ENCODE measurements at regions not wholly inside any gene's neighbourhood (a gene's known extent, or its start where the extent isn't known, plus 50 kb on each side); places are given as distances from the start of the nearest gene placed in this dataset.

DNA sequence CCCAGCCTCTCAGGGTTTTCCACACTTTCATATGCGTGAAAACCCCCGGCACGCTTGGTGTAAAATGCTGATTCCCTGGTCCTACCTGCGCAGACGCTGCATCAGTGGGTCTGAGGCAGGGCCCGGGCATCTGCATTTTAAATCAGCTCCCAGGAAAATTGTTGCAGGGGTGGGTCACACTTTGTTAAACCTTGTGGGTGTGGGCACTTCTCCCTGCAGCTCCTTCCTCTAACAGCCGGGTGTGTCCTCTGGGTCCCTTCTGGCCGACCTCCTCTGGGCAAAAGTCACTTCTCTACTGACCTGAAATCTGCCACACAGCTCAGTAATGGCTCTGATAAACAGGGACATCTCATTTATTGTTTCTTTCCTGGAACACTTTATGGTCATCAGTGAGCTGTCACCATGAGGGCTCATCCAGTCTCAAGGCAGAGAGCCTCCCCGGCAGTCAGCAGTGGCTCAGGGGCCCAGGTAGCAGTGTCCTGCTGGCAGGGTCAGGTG, 52.8 kb upstream of the TMPRSS2 start:
- in situ Hi-C loops (cut with HindIII; ENCODE audit: low sequenced_read_pairs): no loop called here
- H3K4me3 ChIP-seq (ENCODE audit: low read depth, low read length): no peak overlapping the region
- DNase-seq (ENCODE audit: low read depth, low spot score): no peak
- TF ChIP-seq, protein P1, sequence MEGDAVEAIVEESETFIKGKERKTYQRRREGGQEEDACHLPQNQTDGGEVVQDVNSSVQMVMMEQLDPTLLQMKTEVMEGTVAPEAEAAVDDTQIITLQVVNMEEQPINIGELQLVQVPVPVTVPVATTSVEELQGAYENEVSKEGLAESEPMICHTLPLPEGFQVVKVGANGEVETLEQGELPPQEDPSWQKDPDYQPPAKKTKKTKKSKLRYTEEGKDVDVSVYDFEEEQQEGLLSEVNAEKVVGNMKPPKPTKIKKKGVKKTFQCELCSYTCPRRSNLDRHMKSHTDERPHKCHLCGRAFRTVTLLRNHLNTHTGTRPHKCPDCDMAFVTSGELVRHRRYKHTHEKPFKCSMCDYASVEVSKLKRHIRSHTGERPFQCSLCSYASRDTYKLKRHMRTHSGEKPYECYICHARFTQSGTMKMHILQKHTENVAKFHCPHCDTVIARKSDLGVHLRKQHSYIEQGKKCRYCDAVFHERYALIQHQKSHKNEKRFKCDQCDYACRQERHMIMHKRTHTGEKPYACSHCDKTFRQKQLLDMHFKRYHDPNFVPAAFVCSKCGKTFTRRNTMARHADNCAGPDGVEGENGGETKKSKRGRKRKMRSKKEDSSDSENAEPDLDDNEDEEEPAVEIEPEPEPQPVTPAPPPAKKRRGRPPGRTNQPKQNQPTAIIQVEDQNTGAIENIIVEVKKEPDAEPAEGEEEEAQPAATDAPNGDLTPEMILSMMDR (IDR thresholded peaks at IDR 0.05; ENCODE audit: low read depth, low read length): no peak

DNA sequence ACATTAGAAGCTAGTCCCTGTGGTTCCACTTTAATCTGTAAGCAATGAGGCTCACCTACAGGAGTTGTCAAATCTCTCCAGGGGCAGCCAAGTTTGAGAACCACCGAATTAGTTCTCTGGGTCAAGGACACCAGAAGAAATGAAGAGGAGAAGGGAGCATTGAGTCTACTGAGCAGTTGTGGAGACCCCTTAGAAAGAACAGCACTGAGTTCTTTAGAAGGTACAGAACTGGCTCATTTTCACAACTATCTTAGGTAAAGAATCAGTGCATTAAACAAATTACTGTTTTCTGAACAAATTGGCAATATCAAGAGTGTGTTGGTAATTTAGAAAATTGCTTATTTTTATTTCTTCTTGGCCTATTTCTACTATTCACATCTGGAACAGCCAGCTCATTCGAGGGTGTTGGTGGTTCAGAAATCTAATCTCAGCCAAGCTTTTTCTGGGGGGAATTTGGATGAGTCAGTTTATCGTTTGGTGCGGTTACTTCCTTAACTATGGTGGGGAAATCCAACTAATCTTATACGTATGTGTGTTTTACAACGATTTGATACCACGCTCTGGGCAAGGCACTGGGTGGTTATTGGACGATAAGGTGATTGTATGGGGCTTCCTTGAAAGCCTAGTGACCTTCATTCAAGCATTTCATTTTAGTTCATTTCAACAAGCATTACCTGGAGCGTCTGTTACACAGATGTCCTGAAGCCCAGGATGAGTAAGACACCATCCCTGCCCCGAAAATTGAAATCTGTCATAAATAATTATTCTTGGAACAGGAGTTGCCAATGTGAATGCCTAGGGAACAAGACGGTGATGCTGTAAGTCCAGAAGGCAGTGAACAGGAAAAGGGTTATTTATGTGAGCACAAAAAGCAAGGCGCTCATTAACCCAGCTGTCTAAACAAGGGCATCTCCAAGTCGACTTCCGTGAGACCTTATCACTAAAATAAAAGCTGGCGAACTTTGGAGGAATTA, 52.0 kb upstream of the TMPRSS2 start:
- DNase-seq (ENCODE audit: low read depth, low spot score): peak; percentile 26
- in situ Hi-C loops (cut with HindIII; ENCODE audit: low sequenced_read_pairs): no loop called here
- TF ChIP-seq, protein P1 (IDR thresholded peaks at IDR 0.05; ENCODE audit: low read depth, low read length): no peak
- no peak overlapping the region for H3K4me3 ChIP-seq (ENCODE audit: low read depth, low read length)

DNA sequence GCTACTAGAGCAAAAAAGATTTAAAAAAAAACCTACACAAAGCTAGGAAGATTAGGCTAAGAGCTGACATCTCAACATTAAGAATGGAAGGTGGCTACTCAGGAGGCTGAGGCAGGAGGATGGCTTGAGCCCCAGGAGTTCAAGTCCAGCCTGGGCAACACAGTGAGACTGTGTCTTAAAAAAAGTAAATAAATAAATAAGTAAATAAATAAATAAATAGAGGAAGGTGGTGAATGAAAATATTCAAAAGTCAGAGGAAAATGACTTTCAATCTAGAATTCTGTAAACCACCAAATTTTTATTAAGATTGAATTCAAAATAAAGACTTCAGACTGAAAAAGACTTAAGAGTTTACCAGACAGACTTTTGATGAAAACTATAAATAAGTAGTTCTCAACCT, 50.9 kb upstream of the TMPRSS2 start:
- TF ChIP-seq, protein P1 (IDR thresholded peaks at IDR 0.05; ENCODE audit: low read depth, low read length): no peak
- DNase-seq (ENCODE audit: low read depth, low spot score): no peak
- H3K4me3 ChIP-seq (ENCODE audit: low read depth, low read length): no peak overlapping the region
- in situ Hi-C loops (cut with HindIII; ENCODE audit: low sequenced_read_pairs): no loop called here

DNA sequence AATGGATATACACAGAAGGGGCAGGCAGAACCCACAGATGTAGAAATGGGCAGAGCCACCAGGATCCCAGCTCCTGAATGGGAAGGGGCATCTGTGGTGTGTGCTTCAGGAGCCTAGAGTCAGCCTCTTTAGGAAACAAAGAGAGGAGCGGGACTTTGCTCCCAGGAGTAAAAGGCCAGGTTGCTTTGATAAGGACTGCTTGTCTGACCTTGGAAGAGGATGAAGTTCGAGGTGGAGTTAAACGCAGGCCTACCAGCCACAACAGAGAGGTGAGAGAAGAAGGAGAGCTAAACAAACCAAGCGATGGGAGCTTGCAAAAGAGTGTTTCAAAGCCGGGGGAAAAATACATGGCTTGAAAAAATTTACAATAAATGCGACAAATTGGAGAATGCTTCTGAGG, 49.9 kb upstream of the TMPRSS2 start:
- H3K4me3 ChIP-seq (ENCODE audit: low read depth, low read length): no peak overlapping the region
- in situ Hi-C loops (cut with HindIII; ENCODE audit: low sequenced_read_pairs): no loop called here
- no peak for DNase-seq (ENCODE audit: low read depth, low spot score)
- TF ChIP-seq, protein P1 (IDR thresholded peaks at IDR 0.05; ENCODE audit: low read depth, low read length): no peak
